PFSK-1 (cell line): ENCODE measurements at regions not wholly inside any gene's neighbourhood (a gene's known extent, or its start where the extent isn't known, plus 50 kb on each side); places are given as distances from the start of the nearest gene placed in this dataset.

ENCODE experiments used
- FOXP2 ChIP-seq: optimal IDR thresholded peaks from 2 replicates; pipeline ENCODE3; 2011; ENCODE audit warnings: borderline replicate concordance, control low read depth, inconsistent platforms; ENCODE audit not compliant: insufficient read depth; ENCODE audit errors: extremely low read length, extremely low read depth
- POLR2AphosphoS5 ChIP-seq: IDR thresholded peaks from 2 replicates; pipeline ENCODE4 v1.6.1; 2012; ENCODE audit warnings: low read depth, mild to moderate bottlenecking, control low read depth, low read length, moderate library complexity

GRCh38 chr13:110044551-110045111 is 258.2 kb upstream of the IRS2 start:
- TF ChIP-seq POLR2AphosphoS5 (no peak), FOXP2 (no peak)
